ENCODE measurements at regions not wholly inside any gene's neighbourhood (a gene's known extent, or its start where the extent isn't known, plus 50 kb on each side); places are given as distances from the start of the nearest gene placed in this dataset.
"Not testable (repeated sequence)": the region's sequence is repeated elsewhere in the genome, so short reads cannot be mapped to it uniquely, and the experiment has no call there.

DNA sequence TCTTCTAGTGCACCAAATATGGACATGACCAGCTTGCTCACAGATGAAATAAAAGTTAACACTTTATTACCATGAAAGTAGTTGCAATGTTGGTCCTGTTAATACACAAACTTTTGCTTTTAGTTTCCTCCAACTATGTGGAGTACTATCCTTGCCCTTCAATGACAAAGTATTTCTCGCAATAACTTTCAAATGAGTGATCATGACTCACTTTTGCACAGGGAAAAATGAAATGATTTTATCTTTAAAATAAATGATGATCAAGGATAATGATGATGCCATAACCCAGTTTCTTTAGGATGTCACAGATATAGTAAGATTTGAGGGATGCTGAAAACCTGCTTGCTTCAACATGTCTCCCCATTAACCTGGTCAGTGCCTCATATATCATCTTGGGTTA, 254.0 kb upstream of the KITLG start:
- no peak overlapping the region for H3K27ac Mint-ChIP-seq
- no peaks in the 10 kb centered on the region for H3K4me1 Mint-ChIP-seq
- TF ChIP-seq, protein P1, sequence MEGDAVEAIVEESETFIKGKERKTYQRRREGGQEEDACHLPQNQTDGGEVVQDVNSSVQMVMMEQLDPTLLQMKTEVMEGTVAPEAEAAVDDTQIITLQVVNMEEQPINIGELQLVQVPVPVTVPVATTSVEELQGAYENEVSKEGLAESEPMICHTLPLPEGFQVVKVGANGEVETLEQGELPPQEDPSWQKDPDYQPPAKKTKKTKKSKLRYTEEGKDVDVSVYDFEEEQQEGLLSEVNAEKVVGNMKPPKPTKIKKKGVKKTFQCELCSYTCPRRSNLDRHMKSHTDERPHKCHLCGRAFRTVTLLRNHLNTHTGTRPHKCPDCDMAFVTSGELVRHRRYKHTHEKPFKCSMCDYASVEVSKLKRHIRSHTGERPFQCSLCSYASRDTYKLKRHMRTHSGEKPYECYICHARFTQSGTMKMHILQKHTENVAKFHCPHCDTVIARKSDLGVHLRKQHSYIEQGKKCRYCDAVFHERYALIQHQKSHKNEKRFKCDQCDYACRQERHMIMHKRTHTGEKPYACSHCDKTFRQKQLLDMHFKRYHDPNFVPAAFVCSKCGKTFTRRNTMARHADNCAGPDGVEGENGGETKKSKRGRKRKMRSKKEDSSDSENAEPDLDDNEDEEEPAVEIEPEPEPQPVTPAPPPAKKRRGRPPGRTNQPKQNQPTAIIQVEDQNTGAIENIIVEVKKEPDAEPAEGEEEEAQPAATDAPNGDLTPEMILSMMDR (IDR thresholded peaks at IDR 0.05; ENCODE audit: unreplicated experiment in 3 of 3) = no peak
- H3K4me3 Mint-ChIP-seq = no peak overlapping the region
- no peaks in the 10 kb centered on the region for H3K36me3 Mint-ChIP-seq (ENCODE audit: low read depth)
- no peaks in the 10 kb centered on the region for H3K27me3 Mint-ChIP-seq (ENCODE audit: low read depth)
- peaks cover 8% of the 10 kb centered on the region for H3K9me3 Mint-ChIP-seq

DNA sequence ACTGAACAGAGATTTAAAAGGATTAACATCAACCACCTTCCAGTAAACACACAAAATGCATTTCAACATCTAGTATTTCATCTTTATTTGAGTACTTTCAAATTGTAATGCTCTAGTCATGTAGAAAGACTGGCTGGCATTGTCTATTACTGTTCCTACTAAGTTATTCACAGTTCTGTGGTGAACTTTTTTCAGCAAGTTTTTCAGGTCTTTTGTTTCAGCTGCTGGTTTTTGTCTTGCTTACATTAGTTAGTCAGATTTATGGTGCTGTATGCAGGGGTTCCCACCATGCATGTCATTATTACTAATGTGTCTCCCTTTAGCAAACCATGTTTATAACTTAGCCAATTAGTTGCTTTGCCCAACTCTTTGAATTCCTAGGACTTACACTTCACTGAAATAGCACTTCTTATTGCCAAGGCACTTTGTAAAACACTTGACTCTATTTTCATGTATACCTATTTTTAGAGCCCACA, 253.4 kb upstream of the KITLG start:
- Mint-ChIP-seq H3K9me3 (peaks cover 11% of the 10 kb centered on the region), H3K4me1 (no peaks in the 10 kb centered on the region), H3K27ac (no peak overlapping the region), H3K4me3 (no peak overlapping the region), H3K36me3 (ENCODE audit: low read depth) (no peaks in the 10 kb centered on the region), H3K27me3 (ENCODE audit: low read depth) (no peaks in the 10 kb centered on the region)
- TF ChIP-seq, protein P1 (IDR thresholded peaks at IDR 0.05; ENCODE audit: unreplicated experiment in 3 of 3) = no peak

DNA sequence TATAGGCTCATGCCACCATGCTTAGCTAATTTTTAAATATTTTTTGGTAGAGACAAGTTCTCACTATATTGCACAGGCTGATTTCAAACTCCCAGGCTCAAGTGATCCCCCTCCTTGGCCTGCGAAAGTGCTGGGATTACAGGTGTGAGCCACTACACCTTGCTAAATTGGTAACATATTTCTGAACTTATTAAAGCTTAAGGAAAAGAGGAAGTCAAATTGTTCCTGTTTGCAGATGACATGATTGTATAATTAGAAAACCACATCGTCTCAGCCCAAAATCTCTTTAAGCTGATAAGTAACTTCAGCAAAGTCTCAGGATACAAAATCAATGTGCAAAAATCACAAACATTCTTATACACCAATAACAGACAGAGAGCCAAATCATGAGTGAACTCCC, 248.3 kb upstream of the KITLG start:
- not testable (repeated sequence) for H3K27me3 Mint-ChIP-seq (ENCODE audit: low read depth); H3K27ac Mint-ChIP-seq; H3K4me3 Mint-ChIP-seq; H3K9me3 Mint-ChIP-seq; H3K4me1 Mint-ChIP-seq; H3K36me3 Mint-ChIP-seq (ENCODE audit: low read depth)

DNA sequence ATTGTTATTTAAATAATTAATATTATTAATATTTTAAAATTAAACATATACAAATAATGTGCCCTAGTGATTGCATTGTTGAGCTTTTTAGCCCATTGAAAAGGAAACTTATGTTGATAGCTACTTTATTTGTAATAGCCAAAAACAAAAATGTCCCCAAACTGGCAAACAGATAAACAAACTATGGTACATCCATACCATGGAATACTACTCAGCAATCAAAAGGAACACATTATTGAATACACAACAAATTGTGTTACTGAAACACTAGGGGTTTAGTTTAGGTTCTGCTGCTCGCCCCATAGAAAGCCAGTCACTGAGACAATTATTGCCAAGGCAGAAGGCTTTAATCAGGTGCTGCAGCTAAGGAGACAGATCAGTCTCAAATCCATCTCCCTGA, 239.7 kb upstream of the KITLG start:
- Mint-ChIP-seq H3K27me3 (ENCODE audit: low read depth) (no peaks in the 10 kb centered on the region), H3K27ac (no peak overlapping the region), H3K4me3 (no peak overlapping the region), H3K4me1 (peaks cover 5% of the 10 kb centered on the region), H3K9me3 (peaks cover 4% of the 10 kb centered on the region), H3K36me3 (ENCODE audit: low read depth) (no peaks in the 10 kb centered on the region)
- TF ChIP-seq, protein P1 (IDR thresholded peaks at IDR 0.05; ENCODE audit: unreplicated experiment in 3 of 3) = no peak

DNA sequence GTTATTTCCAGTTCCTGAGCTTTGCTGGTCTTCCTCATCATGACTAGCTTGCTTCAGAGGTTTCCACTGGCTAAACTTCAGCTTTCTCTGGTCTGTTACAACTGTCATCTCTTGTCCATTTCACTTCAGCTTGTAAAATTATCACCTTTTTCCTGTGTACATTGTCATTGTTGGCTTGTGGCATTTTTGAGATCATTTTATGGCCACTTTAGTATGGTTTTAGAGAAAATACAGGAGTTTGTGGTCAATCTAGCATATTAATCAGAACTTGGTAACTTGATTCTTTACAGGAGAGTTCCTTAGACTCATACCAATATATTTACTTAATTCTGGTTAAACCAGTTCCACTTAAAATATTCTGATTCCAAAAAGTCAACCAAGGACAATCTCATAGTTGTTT, 235.9 kb upstream of the KITLG start:
- H3K27ac Mint-ChIP-seq = no peak overlapping the region
- TF ChIP-seq, protein P1 (IDR thresholded peaks at IDR 0.05; ENCODE audit: unreplicated experiment in 3 of 3) = no peak
- no peaks in the 10 kb centered on the region for H3K36me3 Mint-ChIP-seq (ENCODE audit: low read depth)
- H3K4me1 Mint-ChIP-seq = peaks cover 5% of the 10 kb centered on the region
- H3K9me3 Mint-ChIP-seq = peaks cover 4% of the 10 kb centered on the region
- H3K4me3 Mint-ChIP-seq = no peak overlapping the region
- no peaks in the 10 kb centered on the region for H3K27me3 Mint-ChIP-seq (ENCODE audit: low read depth)

DNA sequence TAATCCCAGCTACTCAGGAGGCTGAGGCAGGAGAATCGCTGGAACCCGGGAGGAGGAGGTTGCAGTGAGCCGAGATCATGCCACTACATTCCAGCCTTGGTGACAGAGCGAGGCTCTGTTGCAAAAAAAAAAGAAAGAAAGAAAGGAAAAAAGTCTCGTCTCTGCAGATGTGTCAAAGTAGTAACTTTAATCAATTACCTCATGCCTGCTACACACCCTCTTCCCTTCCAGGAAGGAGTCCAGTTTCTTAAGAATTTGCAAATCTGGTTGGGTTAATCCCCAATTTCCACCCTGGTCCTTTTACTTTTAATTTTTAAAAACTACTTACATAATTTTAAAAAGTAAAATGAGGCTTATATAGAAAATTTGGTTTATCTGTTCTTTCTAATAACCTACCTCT, 234.5 kb upstream of the KITLG start:
- Mint-ChIP-seq H3K4me1 (peaks cover 5% of the 10 kb centered on the region), H3K27ac (no peak overlapping the region), H3K27me3 (ENCODE audit: low read depth) (no peaks in the 10 kb centered on the region), H3K9me3 (no peaks in the 10 kb centered on the region), H3K4me3 (no peak overlapping the region), H3K36me3 (ENCODE audit: low read depth) (no peaks in the 10 kb centered on the region)
- TF ChIP-seq, protein P1 (IDR thresholded peaks at IDR 0.05; ENCODE audit: unreplicated experiment in 3 of 3) = no peak
